ENCODE measurements at regions not wholly inside any gene's neighbourhood (a gene's known extent, or its start where the extent isn't known, plus 50 kb on each side); places are given as distances from the start of the nearest gene placed in this dataset.
"Not testable (repeated sequence)": the region's sequence is repeated elsewhere in the genome, so short reads cannot be mapped to it uniquely, and the experiment has no call there.

- Histone ChIP-seq H3K36me3 (replicated peaks in 1 of 2; ENCODE audit: insufficient read depth in 1 of 2, low read depth in 2 of 2) (no peaks in the 10 kb centered on the region), H3K9me3 (no peaks in the 10 kb centered on the region), H3K4me3 (no peak overlapping the region), H3K27ac (peak overlapping the region; percentile 54 to 81 (median 63)), H3K27me3 (no peaks in the 10 kb centered on the region), H3K4me1 (peaks cover 16% of the 10 kb centered on the region)
- WGBS, 2 donors, result 90 to 94% methylated on average over 4 of the region's 4 CpGs
- TF ChIP-seq CTCF (IDR thresholded peaks at IDR 0.05) (no peak), POLR2A (IDR thresholded peaks at IDR 0.05) (no peak)
- intact Hi-C loops (cut with DNase I), result no loop called here
- DNase-seq, result no peak
- no peak for ATAC-seq
These were observed 86.6 kb downstream of the PHLDA1 start for GRCh38 chr12:75944905-75945432.

- H3K4me3 ChIP-seq, result no peak overlapping the region
- H3K27me3 ChIP-seq, result no peaks in the 10 kb centered on the region
- peaks cover 16% of the 10 kb centered on the region for H3K4me1 ChIP-seq
- 54 to 57% methylated on average over 1 of the region's 1 CpG for WGBS, 2 donors
- DNase-seq, result no peak
- peak in 1 of 7 experiments; percentile 16 for TF ChIP-seq CTCF (IDR thresholded peaks at IDR 0.05)
- TF ChIP-seq POLR2A (IDR thresholded peaks at IDR 0.05), result no peak
- intact Hi-C loops (cut with DNase I), result no loop called here
- peak; percentile 97 for ATAC-seq
- H3K9me3 ChIP-seq, result no peaks in the 10 kb centered on the region
- H3K36me3 ChIP-seq (replicated peaks in 1 of 2; ENCODE audit: insufficient read depth in 1 of 2, low read depth in 2 of 2), result no peaks in the 10 kb centered on the region
- peak overlapping the region; percentile 54 to 81 (median 63) for H3K27ac ChIP-seq
These were observed 87.3 kb downstream of the PHLDA1 start for GRCh38 chr12:75944097-75944904.

GRCh38 chr12:75943730-75944096 lies 87.9 kb downstream of the PHLDA1 start:
- H3K27ac ChIP-seq, result peak overlapping the region; percentile 37 to 81 (median 62)
- H3K4me1 ChIP-seq, result peaks cover 16% of the 10 kb centered on the region
- H3K9me3 ChIP-seq, result no peaks in the 10 kb centered on the region
- H3K27me3 ChIP-seq, result no peaks in the 10 kb centered on the region
- intact Hi-C loops (cut with DNase I), result no loop called here
- no peaks in the 10 kb centered on the region for H3K36me3 ChIP-seq (replicated peaks in 1 of 2; ENCODE audit: insufficient read depth in 1 of 2, low read depth in 2 of 2)
- TF ChIP-seq CTCF (IDR thresholded peaks at IDR 0.05) (no peak), POLR2A (IDR thresholded peaks at IDR 0.05) (no peak)
- 92 to 97% methylated on average over 1 of the region's 1 CpG for WGBS, 2 donors
- H3K4me3 ChIP-seq, result no peak overlapping the region
- no peak for ATAC-seq
- no peak for DNase-seq

- DNase-seq; H3K27me3 ChIP-seq; H3K9me3 ChIP-seq; intact Hi-C loops (cut with DNase I); H3K4me3 ChIP-seq; H3K36me3 ChIP-seq (replicated peaks in 1 of 2; ENCODE audit: insufficient read depth in 1 of 2, low read depth in 2 of 2); H3K27ac ChIP-seq; ATAC-seq: not testable (repeated sequence)
- WGBS, 2 donors, result 95% methylated on average over 12 of the region's 31 CpGs; no CpG with 5 or more reads in 1 of the 2 donors
- peaks cover 16% of the 10 kb centered on the region for H3K4me1 ChIP-seq
These were observed 89.9 kb downstream of the PHLDA1 start for GRCh38 chr12:75941661-75942060.

- no peaks in the 10 kb centered on the region for H3K27me3 ChIP-seq
- 82 to 90% methylated on average over 5 of the region's 5 CpGs for WGBS, 2 donors
- no peak overlapping the region for H3K4me3 ChIP-seq
- intact Hi-C loops (cut with DNase I), result no loop called here
- no peaks in the 10 kb centered on the region for H3K9me3 ChIP-seq
- TF ChIP-seq CTCF (IDR thresholded peaks at IDR 0.05) (no peak), POLR2A (IDR thresholded peaks at IDR 0.05) (no peak)
- no peaks in the 10 kb centered on the region for H3K36me3 ChIP-seq (replicated peaks in 1 of 2; ENCODE audit: insufficient read depth in 1 of 2, low read depth in 2 of 2)
- DNase-seq (no peak), ATAC-seq (no peak)
- H3K4me1 ChIP-seq, result peaks cover 21% of the 10 kb centered on the region
- no peak overlapping the region for H3K27ac ChIP-seq
These were observed 92.4 kb downstream of the PHLDA1 start for GRCh38 chr12:75939016-75939642.

All from body of pancreas (tissue), 4 donors.